GM12878 (cell line): ENCODE measurements at regions not wholly inside any gene's neighbourhood (a gene's known extent, or its start where the extent isn't known, plus 50 kb on each side); places are given as distances from the start of the nearest gene placed in this dataset.

ENCODE experiments used
- ATAC-seq: fragments of 200-7000 bp; cut with Tn5 transposase; 3 replicates; pipeline ENCODE4 v1.9.1; 2020; ENCODE audit warnings: mild to moderate bottlenecking, moderate library complexity
- BruUV-seq: library from RNA; stranded (reverse); fragments of 400-500 nt; replicated peaks from 2 replicates; lab custom pipeline; 2021; lab: Mats Ljungman, UMichigan
- CTCF ChIA-PET: fragments of 300-600 bp; sonication (Branson Sonifier 250); formaldehyde crosslinking; extraction: SDS; loops from one replicate; lab custom pipeline; 2021; ENCODE audit warnings: inconsistent platforms; lab: Yijun Ruan, JAX
- POLR2A ChIA-PET: fragments of 350-600 bp; formaldehyde crosslinking; extraction: SDS; loops from one replicate; lab custom pipeline; 2021; ENCODE audit warnings: inconsistent platforms; lab: Charles Lee
- RAD21 ChIA-PET: fragments of 300-600 bp; sonication (Branson Sonifier 250); formaldehyde crosslinking; loops from one replicate; lab custom pipeline; 2023; ENCODE audit warnings: antibody characterized with exemption; ENCODE audit not compliant: unreplicated experiment; lab: Charles Lee
- SMC1A ChIA-PET: fragments of 300-600 bp; sonication (Branson Sonifier 250); formaldehyde crosslinking; loops from one replicate; lab custom pipeline; 2023; ENCODE audit not compliant: unreplicated experiment, uncharacterized antibody; lab: Charles Lee
- DNase-seq: peaks from one replicate; pipeline ENCODE4 v3.0.0-alpha.2; 2011; ENCODE audit warnings: low read depth, low spot score
- FAIRE-seq: peaks from 3 replicates; lab custom pipeline; 2011; peaks lifted over from hg19 to GRCh38; lab: Jason Lieb, UNC
- H2AFZ ChIP-seq: 2 replicates; pipeline ENCODE4 v1.6.0; 2011; ENCODE audit warnings: low read depth, low read length, control low read depth; ENCODE audit not compliant: control insufficient read depth
- H3K27ac ChIP-seq: 2 replicates; pipeline ENCODE4 v1.5.1; 2011; ENCODE audit warnings: control low read depth; ENCODE audit not compliant: control insufficient read depth, insufficient read depth
- H3K27me3 ChIP-seq, 2 experiments: replicated peaks in 1 of 2; 2 replicates each; pipeline versions ENCODE4 v1.6.0 to v1.6.1; 2011; ENCODE audit warnings: low read length in 1 of 2; ENCODE audit not compliant: control insufficient read depth in 2 of 2, insufficient read depth in 2 of 2
- H3K36me3 ChIP-seq, 2 experiments: 2 replicates each; pipeline ENCODE4 v1.5.1; 2011; ENCODE audit warnings: low read length in 1 of 2; ENCODE audit not compliant: control insufficient read depth in 2 of 2, insufficient read depth in 2 of 2
- H3K4me1 ChIP-seq: 2 replicates; pipeline ENCODE4 v1.6.1; 2011; ENCODE audit warnings: mild to moderate bottlenecking, low read length, moderate library complexity, mixed read lengths; ENCODE audit not compliant: control insufficient read depth, insufficient read depth
- H3K4me2 ChIP-seq: 2 replicates; pipeline ENCODE4 v1.6.0; 2011; ENCODE audit warnings: control low read depth; ENCODE audit not compliant: control insufficient read depth, insufficient read depth
- H3K4me3 ChIP-seq: fragments of 200-600 bp; sonication (generic); 2 replicates; pipeline ENCODE4 v1.5.1; 2016
- H3K79me2 ChIP-seq: 2 replicates; pipeline ENCODE4 v1.6.0; 2011; ENCODE audit warnings: low read length; ENCODE audit not compliant: control insufficient read depth, insufficient read depth
- H3K9ac ChIP-seq: 2 replicates; pipeline ENCODE4 v1.8.0; 2011; ENCODE audit warnings: low read length, control low read depth, mixed read lengths; ENCODE audit not compliant: control insufficient read depth, insufficient read depth
- H3K9me3 ChIP-seq: replicated peaks from 3 replicates; pipeline ENCODE4 v1.5.1; 2011; ENCODE audit warnings: mild to moderate bottlenecking, low read length; ENCODE audit not compliant: control insufficient read depth, insufficient read depth
- H4K20me1 ChIP-seq: 2 replicates; pipeline ENCODE4 v1.6.0; 2011; ENCODE audit not compliant: control insufficient read depth, insufficient read depth
- BMI1 ChIP-seq: fragments of 450-650 bp; IDR thresholded peaks from 2 replicates; pipeline ENCODE4 v1.6.1; 2016; ENCODE audit warnings: mild to moderate bottlenecking, moderate library complexity, borderline replicate concordance
- FOXK2 ChIP-seq: fragments of 450-650 bp; IDR thresholded peaks from 2 replicates; pipeline ENCODE4 v1.6.1; 2017; ENCODE audit warnings: mild to moderate bottlenecking, moderate library complexity
- HCFC1 ChIP-seq: fragments of 150-350 bp; IDR thresholded peaks from 2 replicates; pipeline ENCODE4 v1.6.1; 2014; ENCODE audit warnings: low read length
- IKZF2 ChIP-seq, 2 experiments: fragments of 450-650 bp; IDR thresholded peaks; 2 replicates each; pipeline ENCODE4 v1.6.1; 2017; ENCODE audit warnings: mild to moderate bottlenecking in 2 of 2, moderate library complexity in 2 of 2
- NR2C2 ChIP-seq: IDR thresholded peaks from 2 replicates; pipeline ENCODE4 v1.6.1; 2011; ENCODE audit warnings: borderline replicate concordance, low read depth; ENCODE audit not compliant: control insufficient read depth, insufficient read length
- PAX5 ChIP-seq: IDR thresholded peaks from 2 replicates; pipeline ENCODE4 v1.6.1; 2011; ENCODE audit warnings: low read depth, low read length, borderline replicate concordance
- PML ChIP-seq: IDR thresholded peaks from 2 replicates; pipeline ENCODE4 v1.6.1; 2012; ENCODE audit warnings: low read length, inconsistent platforms
- SMC3 ChIP-seq: IDR thresholded peaks from 2 replicates; pipeline ENCODE4 v1.6.1; 2011; ENCODE audit warnings: low read length, improper control_type of control experiment, borderline replicate concordance
- TCF3 ChIP-seq: IDR thresholded peaks from 2 replicates; pipeline ENCODE4 v1.6.1; 2012; ENCODE audit warnings: low read depth, mild to moderate bottlenecking, low read length, borderline replicate concordance; ENCODE audit not compliant: insufficient read depth
- USF2 ChIP-seq: IDR thresholded peaks from 2 replicates; pipeline ENCODE4 v1.6.1; 2011; ENCODE audit warnings: low read depth, low read length, improper control_type of control experiment, borderline replicate concordance
- YBX1 ChIP-seq: fragments of 450-650 bp; IDR thresholded peaks from 2 replicates; pipeline ENCODE4 v1.6.1; 2016; ENCODE audit warnings: antibody characterized with exemption
- ZBTB11 ChIP-seq: fragments of 450-650 bp; formaldehyde crosslinking; IDR thresholded peaks from 2 replicates; pipeline ENCODE4 v1.5.0; 2022; ENCODE audit warnings: mild to moderate bottlenecking, missing genetic modification characterization
- WGBS: methylation state at CpG from one replicate; pipeline ENCODE4 v1.1.6; 2016; ENCODE audit warnings: low lambda C conversion rate; ENCODE audit not compliant: insufficient replicate concordance, insufficient coverage; ENCODE audit errors: missing lambda C conversion rate; 5-methylcytosine and 5-hydroxymethylcytosine counted together
- in situ Hi-C: fragments of 300-500 bp; cut with MboI; formaldehyde crosslinking; loops from 9 replicates; pipeline ENCODE4 v1.14.3; 2018; ENCODE audit warnings: mixed read lengths
- intact Hi-C: fragments of 100-400 bp; cut with micrococcal nuclease; formaldehyde crosslinking; loops from one replicate; pipeline ENCODE4 v1.14.2; 2022; ENCODE audit not compliant: unreplicated experiment
- TF ChIP-seq, protein P1 (sequence below): fragments of 450-650 bp; IDR thresholded peaks from 2 replicates; pipeline ENCODE4 v1.6.1; 2017; ENCODE audit warnings: mild to moderate bottlenecking, moderate library complexity

GRCh38 chr2:147181351-147182029 is 663.3 kb upstream of the ACVR2A start (continued):
- TF ChIP-seq SMC3 (no peak), USF2 (no peak), BMI1 (no peak)

DNA sequence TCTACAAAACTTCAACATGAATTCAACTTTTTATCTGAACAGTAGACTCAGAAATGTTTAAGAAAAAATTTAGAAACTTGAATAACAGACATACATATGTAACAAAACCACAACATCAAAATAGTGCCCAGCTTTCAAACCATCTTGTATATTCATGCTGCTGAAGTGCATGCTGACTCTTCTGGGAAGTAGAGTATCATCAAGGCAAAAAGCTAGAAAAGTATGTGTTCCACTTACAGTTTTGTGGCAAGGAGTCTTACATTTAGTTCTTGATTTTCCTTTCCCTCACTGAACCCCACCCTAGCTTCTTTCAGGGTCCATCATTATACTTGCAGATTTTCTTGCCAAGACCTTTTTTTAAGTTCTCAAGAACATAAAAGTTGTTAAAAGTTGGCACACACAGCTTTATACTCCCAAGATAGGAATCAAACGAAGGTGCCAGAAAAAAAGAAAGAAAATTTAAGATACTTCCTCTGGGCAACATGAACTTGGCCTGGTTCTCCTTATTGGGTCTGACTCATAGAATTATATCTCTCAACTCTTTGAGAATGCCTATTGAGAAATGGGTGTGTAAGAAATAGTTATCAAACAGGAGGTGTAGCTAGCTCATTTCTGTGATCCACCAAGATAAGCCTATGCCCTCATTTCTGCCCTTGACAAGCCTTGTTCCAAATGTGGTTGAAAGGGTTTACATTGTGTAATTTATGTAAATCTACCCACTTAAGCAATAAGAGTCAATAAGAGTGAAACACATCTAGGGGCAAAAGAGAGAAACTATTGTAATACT is 667.6 kb upstream of the ACVR2A start:
- Histone ChIP-seq H4K20me1 (no peaks in the 10 kb centered on the region), H3K79me2 (no peaks in the 10 kb centered on the region), H3K36me3 (no peaks in the 10 kb centered on the region), H2AFZ (no peak overlapping the region), H3K4me2 (no peak overlapping the region), H3K27me3 (no peaks in the 10 kb centered on the region), H3K9me3 (peaks cover 6% of the 10 kb centered on the region; the same call in 2 of the 3 replicates), H3K4me3 (no peak overlapping the region), H3K9ac (no peak overlapping the region), H3K4me1 (peaks cover 10% of the 10 kb centered on the region; the same call in 1 of the 2 replicates), H3K27ac (no peak overlapping the region)
- no TSS peak for BruUV-seq
- ATAC-seq (no peak), FAIRE-seq (no peak), DNase-seq (no peak)
- CTCF ChIA-PET: interaction anchor here (1.1 kb wide), 1 partner anchor 11 kb away, joined by 3 read pairs; no protein-coding TSS in a partner anchor
- 87% methylated on average over 1 of the region's 1 CpG for WGBS
- POLR2A ChIA-PET: no interaction called here
- SMC1A ChIA-PET: interaction anchor here (0.7 to 2.4 kb wide), 4 partner anchors 17 to 251 kb away, joined by 4 to 6 read pairs (median 5); no protein-coding TSS in a partner anchor
- intact Hi-C loops (no loop called here), in situ Hi-C loops (no loop called here)
- RAD21 ChIA-PET: no interaction called here
- TF ChIP-seq ZBTB11 (CRISPR knock-in tag) (no peak), PAX5 (no peak), NR2C2 (no peak), YBX1 (no peak), FOXK2 (no peak), IKZF2 (IDR thresholded peaks at IDR 0.05) (no peak), PML (no peak), TCF3 (no peak), HCFC1 (no peak)
- TF ChIP-seq, protein P1, sequence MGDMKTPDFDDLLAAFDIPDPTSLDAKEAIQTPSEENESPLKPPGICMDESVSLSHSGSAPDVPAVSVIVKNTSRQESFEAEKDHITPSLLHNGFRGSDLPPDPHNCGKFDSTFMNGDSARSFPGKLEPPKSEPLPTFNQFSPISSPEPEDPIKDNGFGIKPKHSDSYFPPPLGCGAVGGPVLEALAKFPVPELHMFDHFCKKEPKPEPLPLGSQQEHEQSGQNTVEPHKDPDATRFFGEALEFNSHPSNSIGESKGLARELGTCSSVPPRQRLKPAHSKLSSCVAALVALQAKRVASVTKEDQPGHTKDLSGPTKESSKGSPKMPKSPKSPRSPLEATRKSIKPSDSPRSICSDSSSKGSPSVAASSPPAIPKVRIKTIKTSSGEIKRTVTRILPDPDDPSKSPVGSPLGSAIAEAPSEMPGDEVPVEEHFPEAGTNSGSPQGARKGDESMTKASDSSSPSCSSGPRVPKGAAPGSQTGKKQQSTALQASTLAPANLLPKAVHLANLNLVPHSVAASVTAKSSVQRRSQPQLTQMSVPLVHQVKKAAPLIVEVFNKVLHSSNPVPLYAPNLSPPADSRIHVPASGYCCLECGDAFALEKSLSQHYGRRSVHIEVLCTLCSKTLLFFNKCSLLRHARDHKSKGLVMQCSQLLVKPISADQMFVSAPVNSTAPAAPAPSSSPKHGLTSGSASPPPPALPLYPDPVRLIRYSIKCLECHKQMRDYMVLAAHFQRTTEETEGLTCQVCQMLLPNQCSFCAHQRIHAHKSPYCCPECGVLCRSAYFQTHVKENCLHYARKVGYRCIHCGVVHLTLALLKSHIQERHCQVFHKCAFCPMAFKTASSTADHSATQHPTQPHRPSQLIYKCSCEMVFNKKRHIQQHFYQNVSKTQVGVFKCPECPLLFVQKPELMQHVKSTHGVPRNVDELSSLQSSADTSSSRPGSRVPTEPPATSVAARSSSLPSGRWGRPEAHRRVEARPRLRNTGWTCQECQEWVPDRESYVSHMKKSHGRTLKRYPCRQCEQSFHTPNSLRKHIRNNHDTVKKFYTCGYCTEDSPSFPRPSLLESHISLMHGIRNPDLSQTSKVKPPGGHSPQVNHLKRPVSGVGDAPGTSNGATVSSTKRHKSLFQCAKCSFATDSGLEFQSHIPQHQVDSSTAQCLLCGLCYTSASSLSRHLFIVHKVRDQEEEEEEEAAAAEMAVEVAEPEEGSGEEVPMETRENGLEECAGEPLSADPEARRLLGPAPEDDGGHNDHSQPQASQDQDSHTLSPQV: no peak
